LNCAP (cell line): ENCODE measurements at regions not wholly inside any gene's neighbourhood (a gene's known extent, or its start where the extent isn't known, plus 50 kb on each side); places are given as distances from the start of the nearest gene placed in this dataset.

ENCODE experiments used
- TF ChIP-seq, protein P1 (sequence below): fragments of 450-650 bp; IDR thresholded peaks from 2 replicates; pipeline ENCODE4 v1.5.1; 2017; ENCODE audit warnings: mild to moderate bottlenecking

DNA sequence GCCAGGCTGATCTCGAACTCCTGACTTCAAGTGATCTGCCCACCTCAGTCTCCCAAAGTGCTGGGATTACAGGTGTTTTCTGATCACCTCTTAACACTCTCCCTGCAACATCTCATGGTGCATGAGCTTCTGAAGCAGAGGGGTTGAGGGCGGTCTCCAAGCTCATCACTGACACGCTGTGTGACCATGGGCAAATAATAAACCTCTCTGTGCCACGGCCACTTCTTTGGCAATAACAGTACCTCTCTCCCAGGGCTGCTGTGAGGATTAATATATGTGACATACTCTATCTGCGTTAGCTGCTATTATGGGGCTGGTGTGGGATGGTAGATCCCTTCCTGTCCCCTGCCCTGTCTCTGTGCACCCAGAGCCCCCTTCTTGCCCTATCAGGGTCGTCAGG, 62.9 kb upstream of the LHX5 start:
- TF ChIP-seq, protein P1, sequence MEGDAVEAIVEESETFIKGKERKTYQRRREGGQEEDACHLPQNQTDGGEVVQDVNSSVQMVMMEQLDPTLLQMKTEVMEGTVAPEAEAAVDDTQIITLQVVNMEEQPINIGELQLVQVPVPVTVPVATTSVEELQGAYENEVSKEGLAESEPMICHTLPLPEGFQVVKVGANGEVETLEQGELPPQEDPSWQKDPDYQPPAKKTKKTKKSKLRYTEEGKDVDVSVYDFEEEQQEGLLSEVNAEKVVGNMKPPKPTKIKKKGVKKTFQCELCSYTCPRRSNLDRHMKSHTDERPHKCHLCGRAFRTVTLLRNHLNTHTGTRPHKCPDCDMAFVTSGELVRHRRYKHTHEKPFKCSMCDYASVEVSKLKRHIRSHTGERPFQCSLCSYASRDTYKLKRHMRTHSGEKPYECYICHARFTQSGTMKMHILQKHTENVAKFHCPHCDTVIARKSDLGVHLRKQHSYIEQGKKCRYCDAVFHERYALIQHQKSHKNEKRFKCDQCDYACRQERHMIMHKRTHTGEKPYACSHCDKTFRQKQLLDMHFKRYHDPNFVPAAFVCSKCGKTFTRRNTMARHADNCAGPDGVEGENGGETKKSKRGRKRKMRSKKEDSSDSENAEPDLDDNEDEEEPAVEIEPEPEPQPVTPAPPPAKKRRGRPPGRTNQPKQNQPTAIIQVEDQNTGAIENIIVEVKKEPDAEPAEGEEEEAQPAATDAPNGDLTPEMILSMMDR, result no peak

DNA sequence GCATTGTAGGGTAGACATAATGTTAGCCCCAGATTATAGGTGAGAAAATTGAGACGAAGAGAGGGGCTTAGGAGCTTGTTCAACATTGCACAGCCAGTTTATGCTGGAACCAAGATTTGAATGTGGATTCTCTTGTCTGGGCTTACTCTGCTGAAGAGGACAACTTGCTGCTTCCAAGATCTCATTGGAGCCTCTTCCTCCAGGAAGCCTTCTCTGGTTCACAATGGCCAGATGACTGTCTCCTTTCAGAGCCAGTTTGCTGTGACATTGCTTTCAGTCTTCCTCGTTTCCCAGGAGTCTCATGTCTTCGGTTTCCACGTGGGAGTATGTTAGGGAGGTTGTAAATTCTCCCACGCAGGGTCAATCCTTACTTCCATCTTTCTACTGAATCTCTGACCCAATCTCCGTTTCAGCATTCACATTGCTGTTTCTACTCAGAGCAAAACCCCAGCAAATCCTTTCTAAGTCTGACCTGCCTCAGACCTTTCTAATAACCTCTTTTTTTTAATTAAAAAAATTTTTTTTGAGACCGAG, 62.2 kb upstream of the LHX5 start:
- TF ChIP-seq, protein P1, result no peak

DNA sequence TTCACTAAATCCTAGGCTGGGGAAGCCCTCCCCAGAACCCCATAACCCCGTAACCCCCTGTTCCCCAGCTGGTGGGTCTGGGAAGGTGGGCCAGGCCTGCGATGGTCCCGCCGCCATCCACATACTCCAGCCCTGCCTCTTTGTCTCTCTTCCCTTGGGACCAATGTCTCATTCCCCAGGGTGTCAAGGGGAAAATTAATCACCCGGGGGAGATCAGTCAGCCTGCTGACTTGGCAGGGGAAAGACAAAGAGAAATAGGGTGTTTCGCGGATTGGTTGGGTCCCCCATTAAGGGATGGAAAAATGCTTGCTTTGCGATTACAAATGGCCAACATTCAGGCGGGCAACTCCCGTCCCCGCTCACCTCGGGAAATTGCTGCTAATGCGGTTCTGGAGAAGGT, 60.6 kb upstream of the LHX5 start:
- TF ChIP-seq, protein P1, result no peak

DNA sequence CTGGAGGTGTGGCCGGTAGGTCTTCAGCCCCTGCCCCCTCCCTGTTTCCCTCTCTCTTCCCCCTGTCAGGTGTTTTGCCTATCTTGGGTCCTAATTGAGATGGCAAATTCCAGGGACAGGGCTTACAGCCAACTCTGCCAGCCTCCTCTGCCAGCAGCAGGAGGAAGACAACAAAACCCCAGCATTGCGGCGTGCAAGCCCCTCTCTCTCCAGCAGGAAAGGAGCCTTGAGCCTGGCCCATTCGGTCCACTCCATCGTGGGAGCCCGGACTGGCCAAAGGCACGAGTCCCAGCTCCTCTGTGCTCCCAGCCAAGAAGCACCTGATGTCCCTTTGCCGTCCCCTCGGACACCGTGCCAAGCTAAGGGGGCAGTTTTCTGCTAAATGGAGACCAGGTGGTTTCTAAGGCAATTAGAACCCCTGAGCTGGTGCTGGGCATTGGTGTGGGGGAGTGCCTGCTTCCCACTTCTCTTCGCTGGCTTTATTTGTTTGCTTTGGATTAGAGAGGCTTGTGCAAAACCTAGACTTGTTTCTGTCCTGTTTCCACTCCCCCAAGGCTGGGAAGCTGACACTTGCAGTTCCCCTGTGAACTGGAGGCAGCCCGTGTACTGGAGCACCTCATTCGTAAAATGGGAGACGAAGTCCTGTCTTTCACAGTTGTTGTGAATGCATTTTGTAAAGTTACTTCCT, 57.1 kb upstream of the LHX5 start:
- TF ChIP-seq, protein P1, result no peak

DNA sequence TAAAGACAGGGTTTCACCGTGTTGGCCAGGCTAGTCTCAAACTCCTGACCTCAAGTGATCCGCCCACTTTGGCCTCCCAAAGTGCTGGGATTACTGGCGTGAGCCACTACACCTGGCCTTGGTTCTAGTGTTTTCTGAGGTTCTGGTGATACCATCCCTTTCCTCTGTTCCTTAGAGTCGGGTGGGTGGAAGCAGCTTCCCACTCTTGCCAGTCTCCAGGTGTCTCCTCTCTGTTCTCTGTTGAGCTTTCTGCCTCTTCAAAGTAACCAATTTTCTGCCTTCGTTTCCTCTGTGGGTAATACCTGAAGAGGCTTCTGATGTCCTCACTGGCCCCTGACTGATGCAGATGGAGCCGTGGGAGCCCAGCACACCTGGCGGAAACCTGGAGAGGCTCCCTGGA, 53.4 kb upstream of the LHX5 start:
- TF ChIP-seq, protein P1, result no peak

DNA sequence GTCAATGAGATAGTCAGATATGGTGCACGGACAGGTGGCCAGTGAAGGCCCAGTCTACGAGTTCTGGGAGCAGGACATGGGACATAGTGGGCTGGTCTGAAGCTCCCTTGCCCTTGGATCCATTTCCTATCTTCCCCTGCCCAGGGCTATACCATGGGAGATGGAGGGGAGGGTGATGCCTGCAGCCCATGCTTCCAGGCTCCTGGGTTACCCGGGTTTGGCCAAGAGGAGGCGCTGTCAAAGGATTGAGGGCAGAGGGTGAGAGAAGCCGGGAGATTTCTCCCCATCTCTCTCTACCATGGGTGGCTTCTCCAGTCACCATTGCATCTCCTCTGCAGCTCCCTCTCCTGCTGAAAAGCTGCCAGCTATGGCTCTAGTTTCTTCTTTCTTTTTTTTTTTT, 52.8 kb upstream of the LHX5 start:
- TF ChIP-seq, protein P1, result no peak

DNA sequence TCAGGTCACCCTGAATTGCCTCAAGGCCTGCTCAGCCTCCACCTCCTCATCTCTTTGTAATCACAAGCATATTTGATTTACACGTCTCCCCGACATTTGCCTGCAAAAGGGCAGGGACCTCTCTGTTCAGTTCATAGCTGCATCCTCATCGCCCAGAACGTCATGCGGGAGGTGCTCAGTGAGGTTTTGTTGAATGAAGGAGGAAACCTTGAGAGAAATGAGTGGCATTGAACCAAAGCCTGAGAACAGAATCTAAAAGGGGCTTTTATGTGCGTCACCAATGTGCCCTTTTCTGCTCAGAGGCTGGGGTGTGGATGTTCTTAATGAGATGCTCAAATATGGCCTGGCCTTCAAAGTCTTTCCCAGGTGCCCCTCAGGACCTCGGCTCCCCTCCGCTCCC, 50.0 kb upstream of the LHX5 start:
- TF ChIP-seq, protein P1, result no peak
